Neural progenitor cell (in vitro differentiated cells): ENCODE measurements at regions not wholly inside any gene's neighbourhood (a gene's known extent, or its start where the extent isn't known, plus 50 kb on each side); places are given as distances from the start of the nearest gene placed in this dataset.
A peak's percentile ranks its signal among the peaks of the same experiment; 100 is the strongest.

ENCODE experiments used
- DNase-seq: peaks from one replicate; pipeline ENCODE4 v3.0.0-alpha.2; 2016; ENCODE audit warnings: low spot score
- H2AFZ ChIP-seq: fragments of 200-600 bp; sonication (generic); replicated peaks from 2 replicates; pipeline ENCODE4 v1.6.1; 2016; ENCODE audit warnings: antibody characterized with exemption
- H3F3A ChIP-seq: fragments of 200-600 bp; sonication (generic); 2 replicates; pipeline ENCODE4 v1.6.1; 2016; ENCODE audit warnings: antibody characterized with exemption, low read depth
- H3K27ac ChIP-seq: fragments of 200-600 bp; sonication (generic); 2 replicates; pipeline ENCODE4 v1.5.1; 2016; ENCODE audit warnings: mild to moderate bottlenecking
- H3K27me3 ChIP-seq: fragments of 200-600 bp; sonication (generic); 2 replicates; pipeline ENCODE4 v1.6.1; 2016; ENCODE audit warnings: mild to moderate bottlenecking, moderate library complexity
- H3K36me3 ChIP-seq: fragments of 200-600 bp; sonication (generic); 2 replicates; pipeline ENCODE4 v1.5.1; 2016
- H3K4me1 ChIP-seq: fragments of 200-600 bp; sonication (generic); 2 replicates; pipeline ENCODE4 v1.6.1; 2016; ENCODE audit warnings: mixed run types
- H3K4me2 ChIP-seq: fragments of 200-600 bp; sonication (generic); 2 replicates; pipeline ENCODE4 v1.6.1; 2016
- H3K4me3 ChIP-seq: fragments of 200-600 bp; sonication (generic); 2 replicates; pipeline ENCODE4 v1.5.1; 2016
- H3K79me2 ChIP-seq: fragments of 200-600 bp; sonication (generic); 2 replicates; pipeline ENCODE4 v1.6.1; 2016; ENCODE audit warnings: low read depth
- H3K9ac ChIP-seq: fragments of 200-600 bp; sonication (generic); 2 replicates; pipeline ENCODE4 v1.6.1; 2016
- H3K9me3 ChIP-seq: fragments of 200-600 bp; sonication (generic); 2 replicates; pipeline ENCODE4 v1.5.1; 2016; ENCODE audit warnings: low read depth
- H4K20me1 ChIP-seq: fragments of 200-600 bp; sonication (generic); 2 replicates; pipeline ENCODE4 v1.6.1; 2016; ENCODE audit warnings: low read depth
- H3K27ac Mint-ChIP-seq: 3 replicates; pipeline ENCODE4 v1.8.0; 2021; ENCODE audit warnings: mixed read lengths
- H3K27me3 Mint-ChIP-seq: 2 replicates; pipeline ENCODE4 v1.8.0; 2022; ENCODE audit warnings: low read depth, mild to moderate bottlenecking, inconsistent platforms, moderate library complexity, mixed read lengths; ENCODE audit not compliant: insufficient read depth
- H3K36me3 Mint-ChIP-seq: 3 replicates; pipeline ENCODE4 v1.8.0; 2021; ENCODE audit warnings: mixed read lengths
- H3K4me1 Mint-ChIP-seq: 3 replicates; pipeline ENCODE4 v1.8.0; 2021; ENCODE audit warnings: mixed read lengths
- H3K4me3 Mint-ChIP-seq: 3 replicates; pipeline ENCODE4 v1.8.0; 2021; ENCODE audit warnings: mild to moderate bottlenecking, moderate library complexity, mixed read lengths
- H3K9me3 Mint-ChIP-seq: 3 replicates; pipeline ENCODE4 v1.8.0; 2020; ENCODE audit warnings: mixed read lengths
- CTCF ChIP-seq: fragments of 200-600 bp; sonication (generic); IDR thresholded peaks from 2 replicates; pipeline ENCODE4 v1.5.1; 2017; ENCODE audit warnings: antibody characterized with exemption, mild to moderate bottlenecking
- EZH2 ChIP-seq: fragments of 200-600 bp; sonication (generic); IDR thresholded peaks from 2 replicates; pipeline ENCODE4 v1.6.1; 2017; ENCODE audit warnings: antibody characterized with exemption, mild to moderate bottlenecking, moderate library complexity
- EZH2phosphoT487 ChIP-seq: fragments of 200-600 bp; sonication (generic); IDR thresholded peaks from 2 replicates; pipeline ENCODE4 v1.6.1; 2017; ENCODE audit warnings: antibody characterized with exemption

- Histone ChIP-seq H3K79me2 (no peaks in the 10 kb centered on the region), H3K9ac (no peak overlapping the region), H3K4me2 (no peak overlapping the region), H3K9me3 (no peaks in the 10 kb centered on the region), H3F3A (no peaks in the 10 kb centered on the region), H3K4me1 (peaks cover 15% of the 10 kb centered on the region), H3K27me3 (no peaks in the 10 kb centered on the region), H3K4me3 (no peak overlapping the region), H2AFZ (no peak overlapping the region), H3K27ac (no peak overlapping the region), H4K20me1 (no peaks in the 10 kb centered on the region), H3K36me3 (no peaks in the 10 kb centered on the region)
- peak overlapping the region; percentile 38 for H3K27ac Mint-ChIP-seq
- H3K4me1 Mint-ChIP-seq: peaks cover 13% of the 10 kb centered on the region
- H3K4me3 Mint-ChIP-seq: no peak overlapping the region
- no peak for DNase-seq
- peaks cover 9% of the 10 kb centered on the region for H3K27me3 Mint-ChIP-seq
- peaks cover 22% of the 10 kb centered on the region for H3K9me3 Mint-ChIP-seq
- H3K36me3 Mint-ChIP-seq: no peaks in the 10 kb centered on the region
- TF ChIP-seq EZH2 (no peak), EZH2phosphoT487 (no peak), CTCF (no peak)
These were observed 536.5 kb downstream of the BRD1 start for GRCh38 chr22:49291169-49291568.

GRCh38 chr22:49290711-49291110 is 537.0 kb downstream of the BRD1 start:
- Histone ChIP-seq H3K4me2 (no peak overlapping the region), H3F3A (no peaks in the 10 kb centered on the region), H3K79me2 (no peaks in the 10 kb centered on the region), H3K27ac (no peak overlapping the region), H4K20me1 (no peaks in the 10 kb centered on the region), H2AFZ (no peak overlapping the region), H3K9me3 (no peaks in the 10 kb centered on the region), H3K4me1 (peaks cover 15% of the 10 kb centered on the region), H3K9ac (no peak overlapping the region), H3K36me3 (no peaks in the 10 kb centered on the region), H3K4me3 (no peak overlapping the region), H3K27me3 (no peaks in the 10 kb centered on the region)
- Mint-ChIP-seq H3K9me3 (peaks cover 22% of the 10 kb centered on the region), H3K27ac (peak overlapping the region; percentile 38), H3K36me3 (no peaks in the 10 kb centered on the region), H3K4me1 (peaks cover 13% of the 10 kb centered on the region), H3K27me3 (peaks cover 9% of the 10 kb centered on the region), H3K4me3 (no peak overlapping the region)
- TF ChIP-seq EZH2 (no peak), CTCF (no peak), EZH2phosphoT487 (no peak)
- DNase-seq: no peak

GRCh38 chr22:49289822-49290679 is 537.6 kb downstream of the BRD1 start:
- no peaks in the 10 kb centered on the region for H4K20me1 ChIP-seq
- no peak overlapping the region for H3K4me3 Mint-ChIP-seq
- H3K4me2 ChIP-seq: no peak overlapping the region
- H2AFZ ChIP-seq: no peak overlapping the region
- peaks cover 13% of the 10 kb centered on the region for H3K4me1 Mint-ChIP-seq
- H3K9me3 Mint-ChIP-seq: peaks cover 21% of the 10 kb centered on the region
- H3K36me3 ChIP-seq: no peaks in the 10 kb centered on the region
- no peaks in the 10 kb centered on the region for H3K9me3 ChIP-seq
- no peak for TF ChIP-seq EZH2phosphoT487
- no peak for TF ChIP-seq EZH2
- TF ChIP-seq CTCF: no peak
- no peaks in the 10 kb centered on the region for H3K36me3 Mint-ChIP-seq
- H3K79me2 ChIP-seq: no peaks in the 10 kb centered on the region
- H3K4me3 ChIP-seq: no peak overlapping the region
- no peaks in the 10 kb centered on the region for H3K27me3 ChIP-seq
- peaks cover 15% of the 10 kb centered on the region for H3K4me1 ChIP-seq
- DNase-seq: no peak
- H3K27me3 Mint-ChIP-seq: peaks cover 11% of the 10 kb centered on the region
- H3K9ac ChIP-seq: no peak overlapping the region
- peak overlapping the region; percentile 60 for H3K27ac Mint-ChIP-seq
- H3K27ac ChIP-seq: no peak overlapping the region
- H3F3A ChIP-seq: no peaks in the 10 kb centered on the region
